NB4 (cell line): ENCODE measurements at regions not wholly inside any gene's neighbourhood (a gene's known extent, or its start where the extent isn't known, plus 50 kb on each side); places are given as distances from the start of the nearest gene placed in this dataset.

Source experiments
- MYC ChIP-seq: IDR thresholded peaks from 2 replicates; pipeline ENCODE4 v1.6.1; 2011; ENCODE audit warnings: low read depth, low read length
- POLR2A ChIP-seq: IDR thresholded peaks from 2 replicates; pipeline ENCODE4 v1.6.1; 2011; ENCODE audit warnings: mild to moderate bottlenecking; ENCODE audit not compliant: insufficient read length; ENCODE audit errors: extremely low read depth
- TF ChIP-seq, protein P1 (sequence below): IDR thresholded peaks from one replicate; pipeline ENCODE4 v1.5.1; 2012; ENCODE audit warnings: low read depth, low read length

DNA sequence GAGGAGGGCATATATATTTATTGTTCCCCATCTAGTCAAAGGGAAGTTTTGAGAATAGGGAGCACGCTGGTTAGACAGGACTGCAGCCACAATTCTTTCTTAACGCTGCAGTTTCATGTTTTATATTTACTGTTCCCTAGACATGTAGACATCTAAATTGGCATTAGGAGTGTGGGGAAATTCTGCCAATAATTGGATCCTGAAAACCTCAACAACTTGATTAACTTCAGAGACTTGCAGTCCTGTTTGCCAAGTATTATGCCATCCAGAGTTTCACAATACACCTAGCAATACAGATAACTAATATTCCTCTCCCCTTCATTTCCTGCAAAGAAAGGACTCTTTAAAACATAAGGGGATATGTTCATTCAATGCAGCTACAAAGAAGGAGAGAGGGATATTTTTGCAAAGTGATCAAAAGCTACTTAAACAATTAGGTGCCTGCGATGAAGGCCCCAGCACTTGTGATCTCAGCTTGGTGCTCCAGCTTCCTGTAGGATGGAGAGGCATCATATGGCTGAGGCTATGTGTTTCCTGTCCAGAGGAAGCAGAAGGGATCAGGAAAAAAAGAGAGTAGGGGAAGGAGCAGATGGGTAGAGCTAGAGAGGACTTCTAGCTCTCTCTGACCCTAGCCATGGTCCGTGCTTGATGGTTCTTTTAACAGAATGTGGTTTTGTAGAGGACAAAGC is 264.4 kb downstream of the MTX2 start:
- TF ChIP-seq, protein P1, sequence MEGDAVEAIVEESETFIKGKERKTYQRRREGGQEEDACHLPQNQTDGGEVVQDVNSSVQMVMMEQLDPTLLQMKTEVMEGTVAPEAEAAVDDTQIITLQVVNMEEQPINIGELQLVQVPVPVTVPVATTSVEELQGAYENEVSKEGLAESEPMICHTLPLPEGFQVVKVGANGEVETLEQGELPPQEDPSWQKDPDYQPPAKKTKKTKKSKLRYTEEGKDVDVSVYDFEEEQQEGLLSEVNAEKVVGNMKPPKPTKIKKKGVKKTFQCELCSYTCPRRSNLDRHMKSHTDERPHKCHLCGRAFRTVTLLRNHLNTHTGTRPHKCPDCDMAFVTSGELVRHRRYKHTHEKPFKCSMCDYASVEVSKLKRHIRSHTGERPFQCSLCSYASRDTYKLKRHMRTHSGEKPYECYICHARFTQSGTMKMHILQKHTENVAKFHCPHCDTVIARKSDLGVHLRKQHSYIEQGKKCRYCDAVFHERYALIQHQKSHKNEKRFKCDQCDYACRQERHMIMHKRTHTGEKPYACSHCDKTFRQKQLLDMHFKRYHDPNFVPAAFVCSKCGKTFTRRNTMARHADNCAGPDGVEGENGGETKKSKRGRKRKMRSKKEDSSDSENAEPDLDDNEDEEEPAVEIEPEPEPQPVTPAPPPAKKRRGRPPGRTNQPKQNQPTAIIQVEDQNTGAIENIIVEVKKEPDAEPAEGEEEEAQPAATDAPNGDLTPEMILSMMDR: no peak
- TF ChIP-seq POLR2A (no peak), MYC (no peak)
